ENCODE measurements at regions not wholly inside any gene's neighbourhood (a gene's known extent, or its start where the extent isn't known, plus 50 kb on each side); places are given as distances from the start of the nearest gene placed in this dataset.

GRCh38 chr13:100734194-100734720, 59.7 kb upstream of the TMTC4 start (continued):
- TF ChIP-seq ZNF513 (CRISPR knock-in tag; conservative IDR thresholded peaks at IDR 0.05) (no peak), FUBP1 (CRISPR knock-in tag; IDR thresholded peaks at IDR 0.05; ENCODE audit: borderline replicate concordance) (no peak), KLF16 (CRISPR knock-in tag; IDR thresholded peaks at IDR 0.05) (peak in 1 of 2 experiments; percentile 61; a peak in 1 of 4 replicates), MAX (IDR thresholded peaks at IDR 0.05) (peak; percentile 61; the same call in 1 of the 2 replicates), FOXC1 (CRISPR knock-in tag; IDR thresholded peaks at IDR 0.05; ENCODE audit: borderline replicate concordance) (no peak), ZNF691 (CRISPR knock-in tag; IDR thresholded peaks at IDR 0.05; ENCODE audit: borderline replicate concordance, low read depth) (no peak), POLR2AphosphoS2 (IDR thresholded peaks at IDR 0.05; ENCODE audit: low read depth, low read length) (no peak), SMAD9 (CRISPR knock-in tag; IDR thresholded peaks at IDR 0.05) (no peak), GABPB1 (CRISPR knock-in tag; IDR thresholded peaks at IDR 0.05) (no peak), ZNF138 (CRISPR knock-in tag; IDR thresholded peaks at IDR 0.05; ENCODE audit: low read depth) (no peak), XBP1 (CRISPR knock-in tag; IDR thresholded peaks at IDR 0.05) (no peak), ZFP90 (CRISPR knock-in tag; IDR thresholded peaks at IDR 0.05; ENCODE audit: borderline replicate concordance) (no peak), KAT2B (IDR thresholded peaks at IDR 0.05; ENCODE audit: borderline replicate concordance, low read depth, low read length) (no peak), MAFF (IDR thresholded peaks at IDR 0.05; ENCODE audit: low read depth, low read length) (no peak), FLYWCH1 (CRISPR knock-in tag; IDR thresholded peaks at IDR 0.05) (no peak), ZNF572 (CRISPR knock-in tag; IDR thresholded peaks at IDR 0.05) (no peak), ZSCAN20 (CRISPR knock-in tag; IDR thresholded peaks at IDR 0.05; ENCODE audit: borderline replicate concordance) (no peak), TARDBP (CRISPR knock-in tag; IDR thresholded peaks at IDR 0.05) (peak; percentile 91), ZNF143 (CRISPR knock-in tag; IDR thresholded peaks at IDR 0.05) (no peak), SRY (CRISPR knock-in tag; IDR thresholded peaks at IDR 0.05) (no peak), ONECUT2 (CRISPR knock-in tag; IDR thresholded peaks at IDR 0.05) (no peak), DZIP1 (CRISPR knock-in tag; IDR thresholded peaks at IDR 0.05) (no peak), TCF12 (IDR thresholded peaks at IDR 0.05) (no peak), TCF12 (CRISPR knock-in tag; IDR thresholded peaks at IDR 0.05) (peak; percentile 100)
